Panc1 (cell line): ENCODE measurements at regions not wholly inside any gene's neighbourhood (a gene's known extent, or its start where the extent isn't known, plus 50 kb on each side); places are given as distances from the start of the nearest gene placed in this dataset.

Source experiments
- CTCF ChIP-seq: fragments of 450-650 bp; IDR thresholded peaks from 2 replicates; pipeline ENCODE4 v1.5.1; 2017; ENCODE audit warnings: mild to moderate bottlenecking
- TCF7L2 ChIP-seq: IDR thresholded peaks from 2 replicates; pipeline ENCODE4 v1.6.1; 2011; ENCODE audit warnings: mild to moderate bottlenecking, low read depth, low read length, inconsistent platforms

DNA sequence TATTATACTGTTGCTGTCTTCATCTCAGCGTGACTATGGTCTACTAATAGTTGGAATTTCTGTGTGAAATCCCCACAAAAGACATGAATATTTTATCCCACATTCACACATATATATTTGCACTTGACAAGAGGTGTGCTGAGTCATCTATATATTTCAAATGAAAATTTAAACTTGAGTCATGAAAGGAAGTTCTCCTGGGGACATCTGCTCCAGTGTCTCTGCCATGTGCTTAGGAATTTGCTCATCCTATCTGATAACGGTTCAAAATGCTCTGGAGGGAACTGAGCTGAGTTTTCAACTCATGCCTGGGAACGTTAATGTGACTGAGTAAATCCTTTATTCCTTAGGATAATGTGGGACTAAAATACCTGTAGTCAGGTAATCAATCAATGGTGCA lies 326.2 kb upstream of the MEX3C start:
- TF ChIP-seq CTCF (no peak), TCF7L2 (no peak)
